Dermis microvascular lymphatic vessel endothelial cell (primary cell): ENCODE measurements at regions not wholly inside any gene's neighbourhood (a gene's known extent, or its start where the extent isn't known, plus 50 kb on each side); places are given as distances from the start of the nearest gene placed in this dataset.

Source experiments
- DNase-seq, 2 donors: peaks; one replicate each; pipeline versions ENCODE4 v3.0.0 to v3.0.0-alpha.2; 2010; ENCODE audit warnings: low read depth in 2 of 2

DNA sequence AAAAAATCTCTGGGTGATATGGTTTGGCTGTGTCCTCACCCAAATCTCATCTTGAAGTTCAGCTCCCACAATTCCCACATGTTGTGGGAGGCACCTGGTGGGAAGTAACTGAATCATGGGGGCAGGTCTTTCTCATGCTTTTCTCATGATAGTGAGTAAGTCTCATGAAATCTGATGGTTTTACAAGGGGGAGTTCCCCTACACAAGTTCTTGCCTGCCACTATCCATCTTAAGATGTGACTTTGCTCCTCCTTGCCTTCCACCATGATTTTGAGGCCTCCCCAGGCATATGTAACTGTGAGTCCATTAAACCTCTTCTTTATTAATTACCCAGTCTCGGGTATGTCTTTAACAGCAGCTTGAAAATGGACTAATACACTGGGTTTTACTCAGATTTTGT lies 513.9 kb downstream of the TLE4 start:
- no peak for DNase-seq

DNA sequence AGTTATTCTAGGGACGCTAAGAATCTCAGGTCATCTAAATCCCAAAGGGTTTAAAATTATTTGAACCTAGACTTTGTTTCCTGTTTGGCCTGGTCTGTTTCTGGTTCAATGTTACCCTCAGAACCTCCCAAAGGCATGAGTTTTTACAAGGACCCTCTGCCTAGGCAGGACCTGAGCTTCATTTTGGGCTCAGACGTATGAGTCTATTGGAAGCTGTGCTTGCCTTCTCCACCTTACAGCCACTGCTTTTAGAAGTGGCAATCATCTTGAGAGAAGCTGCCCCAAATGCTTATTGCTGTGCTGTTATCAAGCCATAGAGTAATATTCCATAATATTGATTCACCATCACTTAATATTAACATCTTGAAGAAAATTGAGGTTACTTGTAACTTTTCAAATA lies 510.4 kb downstream of the TLE4 start:
- no peak for DNase-seq

DNA sequence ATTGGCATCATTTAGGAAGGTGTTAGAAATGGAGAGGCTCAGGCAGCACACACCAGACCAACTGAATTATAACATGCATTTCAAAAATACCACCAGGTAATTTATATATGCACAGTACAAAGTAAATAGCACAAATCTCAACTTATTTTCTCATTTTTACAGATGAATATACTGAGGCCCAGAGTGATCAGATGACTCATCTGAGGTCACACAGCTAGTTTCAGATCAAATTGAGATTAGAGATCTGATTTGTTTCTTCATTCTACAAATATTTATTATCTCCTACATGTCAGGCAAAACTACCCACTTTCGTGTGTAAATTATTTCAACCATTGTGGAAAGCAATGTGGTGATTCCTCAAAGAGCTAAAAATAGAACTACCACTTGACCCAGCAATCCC lies 507.1 kb downstream of the TLE4 start:
- no peak for DNase-seq

DNA sequence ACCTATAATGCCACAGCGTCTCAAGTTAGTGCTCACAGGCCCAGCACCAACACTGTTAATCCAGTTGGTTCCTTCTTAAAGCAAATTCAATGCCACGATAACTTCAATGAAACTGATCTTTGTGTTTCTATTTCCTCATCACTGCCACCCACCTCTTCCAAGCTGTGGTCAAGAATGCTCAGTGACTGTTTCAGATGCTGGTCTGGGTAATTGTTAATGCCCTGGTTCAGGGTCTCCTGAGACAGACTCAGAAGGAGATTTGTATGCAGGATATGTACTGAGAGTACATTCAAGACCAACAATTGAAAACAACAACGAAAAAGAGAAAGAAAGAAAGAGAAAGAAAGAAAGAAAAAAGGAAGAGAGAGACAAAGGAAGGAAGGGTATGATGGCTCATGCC lies 505.3 kb downstream of the TLE4 start:
- DNase-seq = no peak

GRCh38 chr9:80076162-80076561 lies 504.4 kb downstream of the TLE4 start:
- DNase-seq = no peak

- DNase-seq = no peak
These were observed 502.7 kb downstream of the TLE4 start for GRCh38 chr9:80074439-80074838.

DNA sequence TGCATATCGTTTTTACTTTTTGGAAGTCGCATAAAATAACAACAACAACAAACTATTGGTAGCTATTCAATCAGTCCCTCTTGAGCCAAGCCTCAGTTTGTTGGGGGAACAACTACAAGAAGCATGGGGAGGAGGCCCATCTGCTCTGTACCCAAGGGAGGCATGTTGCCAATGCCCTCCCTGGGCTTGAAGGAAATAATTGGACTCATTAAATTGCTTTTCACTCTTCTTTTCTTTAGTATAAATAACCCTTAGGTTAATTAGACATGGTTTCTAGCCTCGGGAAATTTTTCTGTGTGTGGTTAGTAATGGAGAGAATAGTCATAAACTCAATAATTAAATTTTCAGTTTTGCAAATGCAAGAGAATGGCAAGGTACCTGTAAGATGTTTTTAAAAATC lies 500.7 kb downstream of the TLE4 start:
- no peak for DNase-seq

DNA sequence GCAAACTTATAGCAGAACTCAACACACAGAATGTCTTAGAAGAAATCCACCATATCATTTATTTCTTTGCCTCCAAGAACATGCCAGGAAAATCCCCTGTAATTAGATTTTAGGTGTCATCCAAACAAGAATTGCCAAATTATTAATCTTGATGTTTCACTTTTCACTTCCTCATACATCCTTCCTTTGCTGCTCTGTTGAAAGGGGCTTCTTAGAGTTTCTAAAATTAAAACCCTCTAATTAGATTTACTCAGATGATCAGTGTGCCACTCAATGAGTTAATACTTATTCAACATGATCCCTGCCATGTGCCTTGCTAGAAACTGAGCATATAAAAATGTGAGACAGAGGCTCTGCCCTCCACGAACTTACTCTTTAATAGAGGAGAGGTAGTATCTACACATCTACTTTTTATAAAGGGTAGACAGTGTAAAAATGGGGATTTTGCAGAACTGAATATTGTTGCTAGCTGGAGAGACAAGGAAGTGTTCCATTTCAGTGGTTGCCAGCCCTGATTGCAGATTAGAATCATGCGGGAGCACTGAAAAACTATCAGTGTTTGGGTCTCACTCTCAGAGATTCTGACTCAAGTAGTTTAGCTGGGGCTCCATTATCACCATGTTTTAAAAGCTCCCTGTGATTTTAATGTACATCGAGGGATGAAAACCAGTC lies 498.4 kb downstream of the TLE4 start:
- no peak for DNase-seq

GRCh38 chr9:80066931-80067330 lies 495.2 kb downstream of the TLE4 start:
- DNase-seq = no peak

- DNase-seq = no peak
These were observed 490.8 kb downstream of the TLE4 start for GRCh38 chr9:80062567-80062966.

GRCh38 chr9:80061940-80062339 lies 490.2 kb downstream of the TLE4 start:
- DNase-seq = no peak

DNA sequence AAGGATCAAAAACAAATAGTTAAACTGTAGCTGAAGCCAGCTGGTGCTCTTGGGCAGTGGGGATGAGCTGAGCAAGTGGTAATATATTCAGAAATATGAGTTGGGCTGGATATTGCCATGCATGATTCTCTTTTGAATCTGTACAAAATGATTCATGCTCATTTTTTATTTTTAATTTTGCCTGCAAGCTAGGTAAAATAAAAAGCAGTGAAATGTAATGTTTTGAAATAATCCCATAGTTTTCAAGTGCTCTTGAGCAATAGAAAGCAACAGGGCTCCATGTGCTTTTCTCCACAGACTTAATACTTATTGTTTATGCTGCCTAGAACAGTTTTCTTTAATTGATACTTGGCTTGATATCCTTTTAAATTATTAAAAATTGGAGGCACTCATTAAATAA lies 489.3 kb downstream of the TLE4 start:
- DNase-seq = no peak

DNA sequence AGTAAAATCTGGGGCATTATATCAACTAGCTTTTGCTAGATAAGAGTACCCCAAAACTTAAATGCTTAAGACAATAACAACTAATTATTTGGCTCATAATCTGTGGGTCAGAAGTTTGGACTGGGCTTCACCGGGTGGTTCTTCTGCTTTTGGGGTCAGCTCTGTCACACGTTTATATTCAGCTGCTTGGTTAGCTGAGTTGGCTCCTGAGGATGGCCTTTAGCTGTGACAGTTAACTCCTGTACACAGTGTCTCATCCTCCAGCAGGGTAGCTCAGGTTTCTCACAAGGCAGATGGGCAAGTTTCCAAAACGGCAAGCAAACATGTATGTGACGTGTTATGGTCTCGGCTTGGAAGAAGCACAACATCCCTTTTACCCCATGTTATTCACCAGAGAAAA lies 488.2 kb downstream of the TLE4 start:
- no peak for DNase-seq

- no peak for DNase-seq
These were observed 487.4 kb downstream of the TLE4 start for GRCh38 chr9:80059191-80059590.

DNA sequence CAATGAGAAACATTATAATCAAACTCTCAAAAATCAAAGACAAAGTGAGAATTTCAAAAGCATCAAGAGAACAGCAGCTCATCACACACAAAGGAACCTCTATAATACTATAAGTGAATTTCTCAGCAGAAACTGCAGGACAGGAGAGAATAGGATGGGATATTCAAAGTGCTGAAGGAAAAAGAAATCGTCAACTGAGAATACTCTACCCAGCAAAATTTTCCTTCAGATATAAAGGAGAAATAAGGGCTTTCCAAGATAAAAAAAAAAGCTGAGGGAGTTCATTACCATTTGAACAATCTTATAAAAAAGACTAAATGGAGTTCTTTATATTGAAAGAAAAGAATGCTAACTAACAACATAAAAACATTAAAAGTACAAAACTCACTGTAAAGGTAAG lies 481.1 kb downstream of the TLE4 start:
- DNase-seq = no peak

DNA sequence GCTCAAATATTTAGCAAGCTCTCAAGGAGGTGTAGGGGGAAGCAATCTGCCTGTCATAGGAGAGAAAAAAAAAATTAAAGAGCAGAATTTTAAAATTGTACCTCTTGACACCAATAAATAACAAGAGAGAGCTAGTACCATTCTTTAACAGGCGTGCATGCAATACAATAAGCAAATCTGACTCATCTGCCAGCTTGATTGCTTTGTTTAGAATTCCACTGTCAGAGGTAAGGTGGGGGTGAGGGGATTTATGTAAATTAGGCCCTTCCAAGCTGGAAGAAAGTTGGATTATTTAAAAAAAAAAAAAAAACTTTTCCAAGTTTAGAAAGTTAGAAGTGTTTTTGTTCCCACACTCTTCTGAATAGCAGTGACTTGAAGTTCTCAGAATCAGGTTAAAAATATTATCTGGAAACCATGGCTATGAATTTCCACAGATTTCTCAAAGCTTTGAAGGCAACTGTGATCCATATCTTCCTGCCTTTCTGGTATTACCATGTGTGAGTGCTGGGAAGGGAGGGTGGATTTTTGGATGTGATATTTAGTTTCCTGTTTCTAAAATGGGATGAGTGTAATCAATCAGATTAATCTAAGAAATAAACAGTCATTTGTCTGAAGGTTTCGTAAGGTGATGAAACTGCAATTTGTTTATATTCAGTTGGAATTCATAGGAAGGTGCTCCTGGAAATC lies 477.5 kb downstream of the TLE4 start:
- DNase-seq = no peak

DNA sequence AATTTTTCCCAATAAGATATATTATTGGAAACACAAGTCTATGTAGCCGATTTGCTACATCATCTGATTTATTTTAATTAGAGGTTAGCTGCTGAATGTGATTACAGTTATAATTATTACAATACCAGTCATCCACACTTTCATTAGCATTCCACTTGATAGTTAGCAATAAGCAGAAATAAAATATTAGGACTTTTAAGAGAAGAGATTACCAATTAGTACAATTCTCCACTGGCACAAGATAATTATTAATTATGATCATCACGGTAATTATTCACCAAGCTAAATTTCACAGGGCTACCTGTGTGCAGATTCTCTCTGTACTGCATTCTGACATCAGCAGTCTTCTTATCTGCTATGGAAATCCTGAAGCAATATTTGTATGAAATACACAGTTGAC lies 474.7 kb downstream of the TLE4 start:
- DNase-seq = no peak

DNA sequence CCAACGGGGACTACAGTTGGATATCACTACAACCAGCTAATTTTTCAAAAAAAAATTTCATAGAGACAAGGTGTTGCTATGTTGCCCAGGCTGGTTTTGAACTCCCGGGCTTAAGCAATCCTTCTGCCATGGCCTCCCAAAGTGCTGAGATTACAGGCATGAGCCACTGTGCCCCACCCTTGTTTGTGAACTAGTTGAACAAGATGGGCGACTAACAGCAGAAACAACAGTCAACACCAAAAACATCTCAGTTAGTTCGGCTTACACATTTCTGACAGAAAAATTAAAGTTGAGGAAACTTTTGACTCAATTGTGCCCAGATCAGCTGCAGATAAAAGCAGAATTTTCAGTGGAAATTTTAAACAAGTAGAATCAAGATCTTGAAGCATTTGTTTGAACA lies 470.1 kb downstream of the TLE4 start:
- no peak for DNase-seq

DNA sequence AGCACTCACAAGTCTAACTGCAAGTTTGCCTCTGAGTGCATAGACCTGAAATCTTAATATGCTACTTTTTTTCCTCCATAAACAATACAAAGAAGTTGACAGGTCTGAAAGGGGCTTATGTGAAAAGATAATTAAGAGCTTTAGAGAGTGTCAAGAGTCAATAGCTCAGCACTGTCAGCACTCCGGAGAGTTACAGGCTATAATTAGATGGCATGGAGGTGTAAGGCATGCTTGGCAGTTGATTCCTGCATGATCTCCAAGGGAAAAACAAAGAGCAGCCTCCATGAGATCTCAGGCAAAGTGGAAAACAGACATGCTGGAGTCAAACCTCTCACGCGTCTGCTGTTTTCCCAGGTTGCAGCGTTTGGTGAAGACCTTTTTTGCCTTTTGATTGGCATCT lies 468.7 kb downstream of the TLE4 start:
- DNase-seq = no peak

GRCh38 chr9:80030801-80031200 lies 459.0 kb downstream of the TLE4 start:
- no peak for DNase-seq

DNA sequence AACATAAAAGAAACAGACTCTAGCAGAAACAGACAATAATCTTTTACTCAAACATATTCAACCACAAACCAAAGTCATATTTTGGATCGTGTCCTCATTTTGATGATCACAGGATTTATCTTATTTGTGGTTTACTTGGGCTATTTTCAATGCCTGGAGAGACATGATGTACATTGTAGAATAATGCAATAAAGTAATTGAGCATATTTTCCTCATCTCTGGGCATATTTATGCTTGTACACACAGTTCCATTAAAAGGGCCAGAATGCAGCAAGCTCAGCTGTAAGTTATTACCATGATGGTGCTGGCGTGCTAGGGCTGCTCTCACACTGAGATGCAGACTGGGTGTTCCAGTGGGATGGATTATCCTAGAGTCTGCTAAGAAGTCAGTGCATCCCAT lies 456.7 kb downstream of the TLE4 start:
- DNase-seq = no peak

DNA sequence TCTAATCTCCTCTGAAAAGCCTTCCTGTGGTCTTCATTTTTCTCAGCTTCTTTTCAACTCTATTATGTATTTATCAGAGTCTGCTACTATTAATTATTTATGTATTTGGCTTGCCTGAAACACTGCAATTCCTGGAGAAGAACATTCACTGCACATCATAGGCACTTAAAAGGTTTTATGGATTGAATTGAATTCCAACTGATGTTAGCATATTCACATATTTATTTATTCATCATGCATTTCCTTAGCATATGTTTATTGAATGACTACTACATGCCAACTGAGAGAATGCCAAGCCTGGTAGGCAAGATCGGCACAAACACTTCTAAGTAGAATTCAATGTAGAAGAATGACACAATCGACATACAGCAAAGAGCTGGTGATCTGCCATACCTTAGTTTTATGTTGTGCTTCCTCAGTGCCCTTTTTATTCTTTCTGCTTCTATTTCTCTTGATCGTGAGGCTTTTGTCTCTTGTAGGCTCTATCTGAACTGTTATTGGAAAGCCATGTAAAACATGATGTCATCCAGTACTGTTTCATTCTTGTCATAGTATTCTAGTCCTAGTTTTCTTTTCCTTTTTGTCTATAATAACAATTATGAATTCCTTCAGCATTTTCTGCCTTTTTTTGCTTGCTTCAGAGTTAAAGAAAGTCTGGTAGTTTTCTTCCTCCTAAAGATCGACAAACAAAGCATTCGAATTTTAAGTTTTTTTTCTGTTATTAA lies 454.2 kb downstream of the TLE4 start:
- no peak for DNase-seq

DNA sequence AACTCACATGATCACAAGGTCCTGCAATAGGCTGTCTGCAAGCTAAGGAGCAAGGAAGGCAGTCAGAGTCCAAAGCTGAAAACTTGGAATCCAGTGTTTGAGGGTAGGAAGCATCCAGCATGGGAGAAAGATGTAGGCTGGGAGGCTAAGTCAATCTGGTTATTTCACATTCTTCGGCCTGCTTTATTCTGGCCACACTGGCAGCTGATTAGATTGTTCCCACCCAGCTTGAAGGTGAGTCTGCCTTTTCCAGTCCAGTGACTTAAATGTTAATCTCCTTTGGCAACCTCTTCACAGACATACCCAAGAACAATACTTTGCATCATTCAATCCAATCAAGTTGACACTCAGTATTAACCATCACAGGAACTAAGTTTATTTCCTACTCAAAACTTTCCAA lies 453.4 kb downstream of the TLE4 start:
- no peak for DNase-seq
